ENCODE measurements at regions not wholly inside any gene's neighbourhood (a gene's known extent, or its start where the extent isn't known, plus 50 kb on each side); places are given as distances from the start of the nearest gene placed in this dataset.
A peak's percentile ranks its signal among the peaks of the same experiment; 100 is the strongest.

DNA sequence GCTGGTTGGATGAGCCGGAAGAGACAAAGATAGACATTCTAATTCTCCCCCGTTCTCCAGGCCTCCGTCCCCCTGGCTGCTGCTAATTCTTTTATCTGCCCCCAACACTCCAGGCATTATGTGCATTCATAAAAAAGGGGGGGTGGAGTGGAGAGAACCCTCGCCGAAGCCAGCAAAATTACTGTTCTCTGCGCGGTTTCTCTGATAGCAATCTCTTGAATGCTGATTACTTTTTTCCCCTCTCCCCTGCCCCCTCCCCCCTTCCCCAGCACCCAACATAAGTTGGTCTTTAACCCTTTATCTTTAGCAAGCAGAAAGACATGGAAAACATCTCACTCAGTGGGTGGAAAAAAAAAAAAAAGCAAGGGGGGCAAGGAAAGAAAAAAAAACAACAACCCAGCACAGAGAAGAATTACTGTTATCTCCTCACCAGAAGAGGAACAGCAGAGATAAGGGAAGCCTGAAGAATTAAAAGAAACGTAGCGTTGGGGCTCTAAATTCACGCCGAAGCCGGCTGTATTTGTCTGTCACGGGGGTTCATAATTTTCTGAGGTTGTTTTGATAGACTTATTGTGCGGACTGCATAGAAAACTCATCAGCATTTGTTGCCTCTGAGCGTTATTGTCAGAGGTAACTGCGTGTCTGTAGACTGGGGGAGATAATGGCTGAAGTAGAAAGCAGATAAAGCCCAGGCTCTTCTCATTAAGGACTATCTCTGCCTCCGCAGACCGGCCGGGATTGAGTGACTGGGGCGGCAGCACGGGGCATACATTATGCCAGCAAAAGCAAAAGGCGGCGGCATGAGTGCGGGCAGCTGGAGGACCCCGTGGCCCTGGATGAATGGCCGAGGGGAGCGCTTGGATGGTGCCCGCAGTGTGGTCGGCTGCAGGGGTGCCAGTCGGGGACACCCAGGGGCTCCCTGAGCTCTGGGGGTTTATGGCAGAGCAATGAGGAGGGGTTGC lies 126.9 kb downstream of the MRM1 start:
- no peak for DNase-seq (ENCODE audit: low read depth)

DNA sequence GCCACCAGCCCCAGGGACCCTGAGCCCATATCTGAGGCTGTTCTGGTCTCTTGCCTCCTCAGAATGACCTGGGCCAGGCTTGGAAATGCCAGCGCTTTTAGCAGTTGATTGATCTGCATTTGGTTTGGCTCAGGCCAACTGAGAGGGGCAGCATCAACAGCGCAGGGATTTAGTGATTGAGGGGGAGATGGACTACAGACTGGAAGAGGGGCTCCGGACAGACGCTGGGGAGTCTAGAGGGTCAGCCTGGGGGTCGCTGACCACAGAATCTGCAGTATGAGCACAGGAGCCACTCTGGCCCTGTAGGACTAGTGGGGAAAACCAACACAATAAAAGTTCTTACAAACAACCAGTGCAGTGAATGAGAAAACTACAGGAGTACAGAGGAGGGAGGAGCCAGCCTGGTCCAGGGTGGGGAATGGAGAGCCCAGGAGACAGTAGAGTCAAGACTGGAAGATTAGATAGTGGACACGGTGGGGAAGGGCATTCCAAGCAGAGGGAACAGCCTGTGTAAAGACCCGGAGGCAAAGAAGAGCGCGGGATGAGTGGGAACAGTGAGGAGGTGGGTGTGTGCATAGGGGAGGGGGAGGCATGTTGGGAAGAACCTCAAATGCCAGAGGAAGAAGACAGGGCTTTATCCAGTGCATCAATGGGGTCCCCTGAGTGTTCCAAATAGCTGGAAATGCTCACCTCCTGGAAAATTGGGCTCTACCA lies 128.9 kb downstream of the MRM1 start:
- DNase-seq (ENCODE audit: low read depth), result no peak

DNA sequence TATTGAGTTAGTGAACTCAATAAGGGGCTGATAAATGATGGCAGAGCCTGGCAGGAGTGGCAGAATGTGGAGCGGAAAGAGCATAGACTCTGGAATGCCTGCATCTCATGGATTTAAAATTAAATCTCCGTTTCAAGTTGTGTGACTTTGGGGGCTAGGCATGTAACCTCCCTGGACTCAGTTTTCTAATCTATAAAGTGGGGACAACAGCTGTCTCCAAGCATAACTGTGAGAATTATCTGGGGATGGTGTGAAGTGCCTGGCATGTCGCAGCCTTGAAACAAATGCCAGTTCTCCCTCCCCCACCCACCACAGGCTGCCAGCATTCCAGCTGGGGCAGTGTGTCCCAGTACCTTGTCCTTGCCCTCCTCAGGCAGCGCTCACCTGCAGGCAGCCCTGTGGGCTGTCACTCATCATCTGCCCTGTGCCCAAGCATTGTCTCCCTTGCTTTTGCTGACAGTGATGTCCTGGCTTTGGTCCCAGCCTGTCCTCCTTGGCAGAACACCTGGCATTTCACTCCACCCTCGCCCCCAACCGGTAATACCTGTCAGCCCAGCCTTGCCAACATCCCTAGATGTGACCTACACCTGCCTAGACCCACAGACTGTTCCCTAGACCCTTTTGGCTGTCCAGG lies 129.6 kb downstream of the MRM1 start:
- no peak for DNase-seq (ENCODE audit: low read depth)

DNA sequence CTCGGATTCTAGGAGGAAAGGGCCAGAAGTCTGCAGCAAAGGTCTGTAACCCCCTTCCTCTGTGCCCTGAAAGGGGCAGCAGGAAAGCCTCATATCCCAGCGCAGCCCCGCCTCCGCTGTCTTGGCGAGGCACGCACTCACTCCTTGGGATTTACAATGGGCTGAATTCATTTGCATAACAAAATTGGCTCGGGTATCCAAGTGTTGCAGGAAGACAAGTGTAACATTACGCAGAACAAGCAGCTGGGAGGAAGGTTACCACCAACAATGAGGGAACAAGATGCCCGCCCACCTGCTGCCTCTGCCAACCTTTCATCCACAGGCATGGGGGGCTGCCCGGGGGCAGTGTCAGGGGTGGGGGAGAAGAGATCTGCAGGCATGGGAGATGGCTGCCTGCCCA lies 130.4 kb downstream of the MRM1 start:
- DNase-seq (ENCODE audit: low read depth), result no peak

DNA sequence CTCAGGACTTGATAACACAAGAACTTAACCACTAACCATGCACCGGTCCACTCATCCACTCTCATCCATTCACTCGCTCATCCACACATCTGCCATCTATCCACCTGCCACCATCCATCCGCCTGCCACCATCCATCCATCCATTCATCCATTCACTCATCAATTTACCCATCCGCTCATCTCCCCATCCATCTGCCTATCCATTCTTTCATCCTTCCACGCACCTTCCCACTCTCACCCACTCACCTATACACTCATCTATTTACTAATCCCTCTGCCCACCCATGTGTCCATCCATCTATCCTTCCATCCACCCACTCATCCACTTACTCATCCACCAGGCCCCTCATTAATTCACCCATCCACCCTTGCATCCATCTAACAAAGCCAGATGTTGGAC lies 131.0 kb downstream of the MRM1 start:
- no peak for DNase-seq (ENCODE audit: low read depth)

DNA sequence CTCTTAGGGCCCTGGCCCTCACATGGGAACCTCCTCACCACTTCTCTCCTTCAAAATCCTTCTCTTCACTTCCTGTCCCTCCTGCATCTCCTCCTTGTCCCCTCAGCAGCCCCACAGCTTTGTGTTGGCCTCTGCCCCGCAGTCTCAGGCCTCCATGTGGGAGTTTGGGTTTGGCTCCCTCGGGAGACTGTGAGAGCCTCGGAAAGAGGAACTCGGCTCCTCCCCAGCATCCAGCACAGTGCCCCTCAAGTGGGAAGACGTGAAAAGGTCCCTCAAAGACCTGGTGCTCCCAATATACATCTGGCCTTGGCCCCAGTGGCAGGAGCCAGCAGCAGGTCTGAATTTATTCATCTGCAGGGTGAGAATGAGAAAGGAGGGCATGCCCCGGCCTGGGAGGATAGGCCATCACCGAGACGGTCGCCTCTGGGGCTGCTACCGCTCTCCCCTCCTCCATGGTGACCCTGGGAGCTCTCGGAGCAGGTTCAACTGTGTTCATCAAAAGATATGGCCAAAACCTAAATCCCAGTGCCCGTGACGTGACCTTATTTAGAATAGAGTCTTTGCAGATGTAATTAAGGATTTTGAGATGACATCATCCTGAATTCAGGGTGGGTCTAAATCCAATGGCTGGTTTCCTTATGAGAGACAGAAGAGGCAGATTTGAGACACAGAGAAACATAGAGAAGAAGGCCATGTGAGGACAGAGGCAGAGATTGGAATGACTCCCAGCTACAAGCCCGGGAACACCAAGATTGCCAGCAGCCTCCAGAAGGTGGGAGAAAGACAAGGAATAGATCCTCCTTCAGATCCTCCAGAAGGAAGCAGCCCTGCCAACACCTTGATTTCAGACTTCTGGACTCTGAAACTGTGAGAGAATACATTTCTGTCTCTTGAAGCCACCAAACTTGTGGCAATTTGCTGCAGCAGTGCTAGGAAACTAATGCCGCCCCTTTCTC lies 135.1 kb downstream of the MRM1 start:
- no peak for DNase-seq (ENCODE audit: low read depth)

DNA sequence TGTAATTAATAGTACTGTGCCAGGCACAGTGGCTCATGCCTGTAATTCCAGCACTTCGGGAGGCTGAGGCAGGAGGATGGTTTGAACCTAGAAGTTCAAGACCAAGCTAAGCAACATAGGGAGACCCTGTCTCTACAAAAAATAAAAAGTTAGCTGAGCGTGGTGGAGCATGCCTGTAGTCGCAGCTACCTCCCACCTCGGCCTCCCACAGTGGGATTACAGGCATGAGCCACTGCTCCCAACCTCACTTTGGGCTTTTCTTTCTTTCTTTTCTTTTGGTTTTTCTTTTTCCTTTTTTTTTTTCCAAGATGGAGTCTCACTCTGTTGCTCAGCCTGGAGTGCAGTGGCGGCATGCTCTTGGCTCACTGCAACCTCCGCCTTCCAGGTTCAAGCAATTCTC lies 137.8 kb downstream of the MRM1 start:
- DNase-seq (ENCODE audit: low read depth), result no peak

DNA sequence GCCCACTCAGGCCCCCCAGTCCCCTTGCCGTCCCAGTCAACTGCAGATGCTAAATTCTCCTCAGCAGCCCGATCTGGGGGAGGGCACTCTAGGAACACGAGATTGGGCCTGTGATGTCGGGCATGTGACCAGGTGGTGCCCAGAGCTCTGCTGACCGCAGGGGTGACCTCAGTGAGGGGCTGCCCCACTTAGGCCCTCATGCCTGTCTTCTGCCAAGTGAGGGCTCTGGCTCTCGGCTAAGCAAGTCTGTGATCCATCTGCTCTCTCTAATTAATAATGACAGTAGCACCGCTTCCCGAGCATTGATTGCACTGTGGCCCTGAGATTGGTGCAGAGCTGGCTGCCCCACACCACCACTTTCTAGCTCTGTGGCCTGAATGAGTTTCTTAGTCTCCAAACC lies 138.8 kb downstream of the MRM1 start:
- DNase-seq (ENCODE audit: low read depth), result no peak

DNA sequence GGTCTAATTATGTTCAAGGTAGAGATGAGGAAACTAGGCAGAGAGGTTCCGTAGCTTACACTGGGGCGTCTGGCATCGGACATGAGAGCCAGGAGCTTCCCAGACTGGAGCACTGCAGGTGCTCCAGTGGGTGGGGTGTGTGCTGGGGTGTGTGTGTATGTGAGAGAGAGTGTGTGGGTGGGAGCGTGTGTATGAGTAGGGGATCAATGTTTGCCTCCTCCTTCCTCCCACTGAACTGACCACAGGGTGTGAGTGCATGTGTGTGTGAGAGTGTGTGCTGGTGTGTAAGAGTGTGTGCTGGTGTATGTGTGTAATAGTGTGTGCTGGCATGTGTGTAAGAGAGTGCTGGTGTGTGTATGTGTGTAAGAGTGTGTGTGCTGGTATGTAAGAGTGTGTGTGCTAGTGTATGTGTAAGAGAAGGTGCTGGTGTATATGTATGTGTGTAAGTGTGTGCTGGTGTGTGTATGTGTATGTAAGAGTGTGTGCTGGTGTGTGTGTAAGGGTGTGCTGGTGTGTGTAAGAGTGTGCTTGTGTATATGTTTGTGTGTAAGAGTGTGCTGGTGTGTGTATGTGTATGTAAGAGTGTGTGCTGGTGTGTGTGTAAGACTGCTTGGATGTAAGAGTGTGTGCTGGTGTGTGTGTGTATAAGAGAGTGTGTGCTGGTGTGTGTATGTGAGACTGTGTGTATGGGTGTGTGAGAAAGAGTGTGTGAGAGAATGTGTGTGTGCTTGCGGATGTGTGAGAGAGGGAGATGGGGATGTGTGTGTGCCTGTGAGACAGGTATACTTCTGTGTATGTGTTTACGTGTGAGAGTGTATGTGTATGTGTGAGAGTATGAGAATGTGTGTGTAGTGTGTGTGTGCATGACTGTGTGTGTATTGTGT lies 139.9 kb downstream of the MRM1 start:
- DNase-seq (ENCODE audit: low read depth), result no peak

DNA sequence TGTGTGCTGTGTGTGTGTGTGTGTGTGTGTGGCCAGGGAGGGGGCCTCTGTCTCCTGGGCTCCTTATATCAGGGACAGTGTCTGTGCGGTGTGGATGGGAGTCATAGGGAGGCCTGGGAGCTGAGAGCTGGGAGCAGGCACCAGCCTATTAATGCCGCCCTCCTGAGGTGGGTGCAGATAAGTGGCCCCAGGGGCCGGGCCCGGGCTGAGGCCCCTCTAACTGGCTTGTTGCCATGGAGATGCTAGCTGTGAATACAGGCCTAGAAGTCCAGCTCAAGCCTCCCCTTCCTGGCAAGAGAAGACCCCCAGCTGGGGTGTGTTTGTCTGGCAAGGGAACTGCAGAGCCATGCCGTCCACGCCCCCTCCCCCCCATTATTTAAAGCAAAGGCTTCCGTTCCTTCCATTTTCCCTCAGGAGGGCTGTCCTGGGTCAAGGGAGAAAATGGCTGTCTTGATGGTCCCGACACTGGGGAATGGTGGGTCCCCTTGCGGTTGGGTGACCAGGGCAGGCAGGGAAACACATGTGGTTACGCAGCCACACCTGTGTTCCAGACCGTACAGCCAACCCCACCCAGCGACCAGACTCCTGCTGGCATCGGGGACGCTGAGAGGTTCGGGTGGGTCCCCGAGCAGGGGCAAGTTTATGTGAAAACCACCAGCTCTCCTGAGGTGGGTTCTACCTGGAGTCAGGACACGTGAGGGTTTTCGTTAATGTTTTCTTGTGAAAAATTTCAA lies 141.1 kb downstream of the MRM1 start:
- no peak for DNase-seq (ENCODE audit: low read depth)

DNA sequence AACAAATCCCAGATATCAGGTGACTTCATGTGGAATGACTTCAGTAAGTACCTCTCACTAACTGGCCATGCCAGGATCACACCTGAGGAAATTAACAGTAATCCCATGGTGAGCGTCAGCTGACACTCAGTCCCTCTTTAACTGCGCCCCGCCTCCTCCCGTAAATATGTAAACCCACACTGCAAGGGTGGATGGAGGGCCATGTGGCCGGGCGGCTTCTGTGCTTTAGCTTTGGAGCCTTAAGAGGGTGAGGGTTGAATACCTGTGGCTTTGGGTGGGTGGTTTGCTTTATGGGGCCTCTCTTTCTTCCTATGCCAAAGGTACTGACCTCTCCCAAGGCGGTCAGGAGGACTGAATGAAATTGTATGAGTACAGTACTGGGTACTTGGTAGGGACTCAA lies 141.7 kb downstream of the MRM1 start:
- no peak for DNase-seq (ENCODE audit: low read depth)

DNA sequence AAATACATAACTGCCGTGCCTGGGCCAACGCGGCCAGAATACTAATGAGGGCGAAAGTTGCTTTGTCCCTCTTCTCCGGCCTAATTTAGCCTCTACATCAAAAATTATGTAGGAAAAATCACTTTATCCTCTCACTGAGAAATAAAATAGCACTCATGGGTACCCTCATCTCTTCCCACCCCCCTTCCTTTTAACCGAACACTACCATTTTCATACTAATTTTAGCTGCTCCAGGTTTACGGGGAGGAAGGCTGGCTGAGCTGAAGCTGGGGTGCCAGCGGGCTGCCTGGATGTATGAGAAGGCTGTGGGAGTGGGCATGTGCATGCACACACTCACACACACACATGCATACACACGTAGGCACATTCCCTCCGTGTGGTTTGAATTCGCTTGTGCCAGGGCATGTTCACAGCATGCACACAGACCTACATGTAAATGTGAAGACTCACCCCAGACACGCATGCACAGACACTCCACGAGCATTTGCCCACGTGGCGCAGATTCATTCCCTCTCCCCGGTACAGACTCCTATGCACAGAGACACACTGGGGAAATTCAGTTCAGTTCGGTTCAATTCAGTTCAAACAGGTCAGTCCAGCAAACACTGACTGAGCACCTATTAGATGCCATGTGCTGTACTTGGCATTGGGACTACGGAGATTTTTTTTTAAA lies 145.1 kb downstream of the MRM1 start:
- no peak for DNase-seq (ENCODE audit: low read depth)

DNA sequence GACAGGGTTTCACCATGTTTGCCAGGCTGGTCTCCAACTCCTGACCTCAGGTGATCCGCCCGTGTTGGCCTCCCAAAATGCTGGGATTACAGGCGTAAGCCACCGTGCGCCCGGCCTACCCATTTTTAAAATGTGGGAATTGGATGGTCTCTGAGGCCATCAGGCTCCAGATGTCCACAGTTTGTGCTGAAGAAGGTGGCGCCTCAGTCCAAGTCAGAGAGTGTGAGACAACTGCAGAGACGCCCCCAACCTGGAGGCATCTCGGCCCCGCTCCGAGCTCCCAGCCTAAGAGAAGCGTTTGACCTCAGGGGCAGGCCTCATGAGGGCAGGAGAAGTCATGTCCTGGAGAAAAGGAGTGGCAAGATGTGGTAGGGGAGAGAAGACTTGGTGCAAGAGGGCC lies 146.5 kb downstream of the MRM1 start:
- no peak for DNase-seq (ENCODE audit: low read depth)

DNA sequence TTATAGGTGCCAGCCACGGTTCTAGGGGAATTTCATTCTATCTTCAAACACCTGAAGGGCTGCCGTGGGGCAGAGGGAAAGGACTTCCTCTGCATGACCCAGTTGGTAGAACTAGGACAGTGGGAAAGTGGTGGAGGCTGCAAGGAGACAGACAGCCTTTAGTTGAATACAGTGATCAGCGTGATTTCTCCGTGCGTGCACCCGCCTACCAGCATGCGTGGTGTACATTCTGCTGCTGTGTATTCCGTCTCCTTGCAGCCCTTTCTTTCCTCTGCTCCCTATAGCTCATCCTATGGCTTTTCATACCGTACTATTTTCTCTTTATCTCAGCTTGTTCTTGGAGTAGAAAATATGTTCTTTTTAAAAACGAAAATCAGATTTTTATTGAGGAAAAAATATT lies 146.9 kb downstream of the MRM1 start:
- DNase-seq (ENCODE audit: low read depth), result no peak

DNA sequence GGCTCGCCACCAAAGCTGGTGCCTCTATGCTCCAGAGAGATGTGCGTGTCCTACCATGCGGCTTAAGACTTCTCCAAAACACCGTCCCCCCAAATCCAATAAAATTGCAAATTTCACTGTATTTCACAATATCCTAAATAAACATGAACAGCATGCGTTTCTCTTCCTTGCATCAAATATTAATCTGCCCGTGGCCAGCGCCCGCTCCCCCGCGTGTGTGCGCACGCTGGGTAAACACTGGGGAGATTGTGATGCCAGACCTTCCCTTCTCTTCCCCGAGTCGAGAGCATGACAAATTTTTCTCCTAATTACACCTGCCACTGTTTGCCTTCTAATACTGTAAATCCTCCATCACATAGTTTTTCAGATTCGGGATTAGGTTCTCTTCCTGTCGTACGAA lies 148.1 kb downstream of the MRM1 start:
- no peak for DNase-seq (ENCODE audit: low read depth)

DNA sequence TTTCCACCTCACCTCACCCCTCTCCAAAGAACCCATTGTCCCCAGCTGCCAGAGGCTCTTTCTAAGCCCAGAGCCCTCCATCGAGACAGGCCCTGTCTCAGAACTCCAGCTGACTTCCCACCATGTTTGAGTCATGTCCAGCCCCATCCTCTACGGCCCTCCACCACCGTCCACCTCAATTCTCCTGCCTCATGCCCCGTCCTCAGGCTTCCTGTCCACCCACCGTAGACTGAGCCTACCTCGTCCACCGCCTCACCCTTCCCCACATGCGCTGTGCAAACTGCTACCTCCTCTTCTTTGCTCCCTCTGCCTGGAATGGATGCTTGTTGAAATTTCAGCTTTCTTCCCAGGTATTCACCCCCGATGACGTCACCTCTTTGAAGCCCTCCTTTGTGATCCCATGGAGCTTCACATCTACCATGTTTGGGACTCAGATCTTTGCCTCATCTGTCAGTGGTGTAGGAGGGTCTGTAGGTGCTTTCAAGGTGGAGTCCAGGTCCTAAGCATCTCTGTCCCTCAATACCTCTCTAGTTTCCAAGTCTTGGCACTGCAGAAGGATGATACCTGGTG lies 149.0 kb downstream of the MRM1 start:
- no peak for DNase-seq (ENCODE audit: low read depth)

DNA sequence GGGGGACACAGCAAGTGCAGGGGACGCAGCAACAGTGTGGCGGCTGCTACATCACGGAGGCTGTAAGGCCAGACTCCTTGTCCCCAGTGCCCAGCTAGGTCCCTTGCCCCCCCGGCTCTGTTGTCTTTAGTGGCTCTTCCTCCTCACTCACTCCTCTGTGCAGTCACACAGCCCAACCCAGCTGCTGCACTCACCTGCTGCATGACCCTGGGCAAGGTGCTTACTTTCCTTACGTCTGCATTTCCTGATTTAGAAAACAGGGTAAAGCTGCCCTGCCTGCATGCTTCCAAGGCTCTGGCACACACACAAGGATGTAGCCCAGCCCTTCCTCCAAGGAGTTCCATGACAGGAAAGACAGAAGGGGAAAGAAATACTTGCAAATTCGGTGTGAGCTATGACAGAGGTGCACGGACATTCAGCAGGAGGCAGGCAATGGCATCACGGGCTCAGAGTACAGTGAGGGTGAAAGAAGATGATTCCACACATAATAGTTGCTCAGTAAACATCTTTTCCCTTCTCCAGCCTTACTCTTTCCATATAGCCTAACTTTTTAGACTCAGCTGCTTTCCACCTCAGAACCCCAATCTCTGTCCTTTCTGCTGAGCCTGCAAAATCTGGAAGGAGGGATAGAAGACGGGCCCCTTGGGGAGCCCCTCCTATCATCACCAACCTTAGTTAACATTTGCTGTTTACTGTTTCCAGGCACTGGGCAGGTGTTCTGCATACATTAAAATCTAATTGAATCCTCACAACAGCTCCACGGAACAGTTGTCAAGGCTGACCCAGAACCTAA lies 150.9 kb downstream of the MRM1 start:
- DNase-seq (ENCODE audit: low read depth), result no peak

DNA sequence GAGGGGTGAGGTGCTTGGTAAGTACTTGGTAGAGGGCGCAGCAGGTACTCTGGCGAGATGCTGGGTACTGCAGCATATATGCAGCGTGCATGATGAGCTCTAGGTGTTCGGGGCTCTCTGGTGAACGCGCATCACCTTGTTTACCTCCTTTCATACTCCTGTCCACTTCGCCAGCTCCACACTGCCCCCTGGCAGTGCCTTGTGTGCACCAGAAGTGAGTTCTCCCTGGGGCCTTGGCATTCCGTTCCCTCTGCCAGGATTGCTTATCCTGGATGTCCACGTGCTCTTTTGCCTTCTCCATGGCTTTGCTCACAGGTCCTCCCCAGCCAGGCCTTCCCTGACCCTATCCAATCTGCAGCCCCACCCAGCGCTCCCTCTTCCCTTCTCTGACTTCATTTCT lies 154.2 kb downstream of the MRM1 start:
- DNase-seq (ENCODE audit: low read depth), result peak; percentile 18

Data from iris pigment epithelial cell (primary cell).